Bronchial epithelial cell (primary cell): ENCODE measurements at regions not wholly inside any gene's neighbourhood (a gene's known extent, or its start where the extent isn't known, plus 50 kb on each side); places are given as distances from the start of the nearest gene placed in this dataset.

Experiments
- DNase-seq: peaks from one replicate; pipeline ENCODE4 v3.0.0-alpha.2; 2010; ENCODE audit warnings: low read depth
- FAIRE-seq: peaks from 2 replicates; lab custom pipeline; 2011; peaks lifted over from hg19 to GRCh38; lab: Jason Lieb, UNC
- H3K27me3 ChIP-seq: 2 replicates; pipeline ENCODE4 v1.5.1; 2011; ENCODE audit warnings: low read length; ENCODE audit not compliant: control insufficient read depth, insufficient read depth
- H3K36me3 ChIP-seq: 2 replicates; pipeline ENCODE4 v1.5.1; 2011; ENCODE audit warnings: low read length; ENCODE audit not compliant: control insufficient read depth, insufficient read depth
- H3K4me3 ChIP-seq: 2 replicates; pipeline ENCODE4 v1.5.1; 2011; ENCODE audit warnings: mild to moderate bottlenecking, low read depth, low read length, control low read depth
- TF ChIP-seq, protein P1 (sequence below): IDR thresholded peaks from 2 replicates; pipeline ENCODE4 v1.5.1; 2011; ENCODE audit warnings: mild to moderate bottlenecking, moderate library complexity, low read length, control low read depth, inconsistent platforms; ENCODE audit not compliant: insufficient read depth, severe bottlenecking

DNA sequence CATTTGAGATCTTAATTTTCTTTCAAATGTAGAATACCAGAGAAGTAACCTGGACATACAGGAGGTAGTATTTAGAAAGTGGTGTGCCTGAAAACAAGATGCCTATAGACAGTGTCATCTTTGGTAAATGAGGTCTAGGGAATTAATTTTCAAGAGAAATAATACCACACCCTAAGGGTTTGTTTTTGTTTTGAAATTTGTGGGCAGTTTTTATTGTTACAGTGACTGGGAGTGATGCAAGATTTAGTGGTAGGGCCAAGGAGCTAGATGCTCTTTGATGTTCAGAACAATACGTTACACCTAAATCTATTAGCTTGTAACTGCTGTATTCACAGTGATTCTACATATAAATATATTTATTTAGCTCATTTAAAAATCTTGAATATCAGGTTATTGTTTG lies 856.5 kb upstream of the MAP3K7 start:
- DNase-seq, result no peak
- H3K36me3 ChIP-seq, result no peaks in the 10 kb centered on the region
- no peak overlapping the region for H3K4me3 ChIP-seq
- no peaks in the 10 kb centered on the region for H3K27me3 ChIP-seq
- FAIRE-seq, result no peak
- TF ChIP-seq, protein P1, sequence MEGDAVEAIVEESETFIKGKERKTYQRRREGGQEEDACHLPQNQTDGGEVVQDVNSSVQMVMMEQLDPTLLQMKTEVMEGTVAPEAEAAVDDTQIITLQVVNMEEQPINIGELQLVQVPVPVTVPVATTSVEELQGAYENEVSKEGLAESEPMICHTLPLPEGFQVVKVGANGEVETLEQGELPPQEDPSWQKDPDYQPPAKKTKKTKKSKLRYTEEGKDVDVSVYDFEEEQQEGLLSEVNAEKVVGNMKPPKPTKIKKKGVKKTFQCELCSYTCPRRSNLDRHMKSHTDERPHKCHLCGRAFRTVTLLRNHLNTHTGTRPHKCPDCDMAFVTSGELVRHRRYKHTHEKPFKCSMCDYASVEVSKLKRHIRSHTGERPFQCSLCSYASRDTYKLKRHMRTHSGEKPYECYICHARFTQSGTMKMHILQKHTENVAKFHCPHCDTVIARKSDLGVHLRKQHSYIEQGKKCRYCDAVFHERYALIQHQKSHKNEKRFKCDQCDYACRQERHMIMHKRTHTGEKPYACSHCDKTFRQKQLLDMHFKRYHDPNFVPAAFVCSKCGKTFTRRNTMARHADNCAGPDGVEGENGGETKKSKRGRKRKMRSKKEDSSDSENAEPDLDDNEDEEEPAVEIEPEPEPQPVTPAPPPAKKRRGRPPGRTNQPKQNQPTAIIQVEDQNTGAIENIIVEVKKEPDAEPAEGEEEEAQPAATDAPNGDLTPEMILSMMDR, result no peak

DNA sequence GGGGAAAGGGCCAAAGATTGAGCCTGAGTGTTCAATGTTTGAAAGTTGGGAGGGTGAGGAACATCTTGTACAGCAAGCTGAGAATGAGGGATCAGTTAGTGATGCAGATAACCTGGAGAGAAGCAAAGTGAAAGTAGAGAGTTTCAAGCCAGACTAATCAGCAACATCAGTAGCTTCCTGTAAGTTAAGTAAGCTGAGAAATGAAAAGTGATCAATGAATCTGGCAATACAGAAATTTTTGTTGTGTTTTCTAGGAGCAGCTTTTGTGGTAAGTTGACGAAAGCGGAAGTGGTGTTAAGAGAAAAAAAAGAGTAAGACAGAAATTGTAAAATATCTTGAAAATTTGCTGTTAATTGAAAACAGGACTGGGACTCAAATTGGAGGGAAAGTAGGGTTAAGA lies 855.5 kb upstream of the MAP3K7 start:
- Histone ChIP-seq H3K36me3 (no peaks in the 10 kb centered on the region), H3K27me3 (no peaks in the 10 kb centered on the region), H3K4me3 (no peak overlapping the region)
- DNase-seq (no peak), FAIRE-seq (no peak)
- TF ChIP-seq, protein P1, result no peak

GRCh38 chr6:91438570-91438969 lies 851.7 kb upstream of the MAP3K7 start:
- TF ChIP-seq, protein P1, result no peak
- H3K4me3 ChIP-seq, result no peak overlapping the region
- DNase-seq (no peak), FAIRE-seq (no peak)
- H3K36me3 ChIP-seq, result no peaks in the 10 kb centered on the region
- no peaks in the 10 kb centered on the region for H3K27me3 ChIP-seq

- FAIRE-seq (no peak), DNase-seq (no peak)
- TF ChIP-seq, protein P1, result no peak
- H3K36me3 ChIP-seq, result no peaks in the 10 kb centered on the region
- no peak overlapping the region for H3K4me3 ChIP-seq
- H3K27me3 ChIP-seq, result no peaks in the 10 kb centered on the region
Observed at GRCh38 chr6:91437315-91437729, 850.5 kb upstream of the MAP3K7 start.

DNA sequence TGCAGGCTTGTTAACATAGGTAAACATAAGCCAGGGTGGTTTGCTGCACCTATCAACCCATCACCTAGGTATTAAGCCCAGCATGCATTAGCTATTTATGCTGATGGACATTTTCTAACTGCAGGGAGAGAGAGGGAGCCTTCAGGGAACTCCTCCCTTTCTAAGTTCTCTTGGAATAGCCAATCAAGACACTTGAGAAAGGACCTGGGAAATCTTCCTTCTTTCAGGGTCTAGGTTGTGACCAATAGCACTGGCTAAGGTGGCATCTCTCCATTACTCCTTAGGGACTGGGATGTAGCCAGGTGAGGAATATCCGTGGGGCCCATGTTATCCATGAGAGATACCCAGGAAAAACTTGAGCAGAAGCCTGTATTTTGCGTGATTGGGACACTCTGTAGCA lies 849.6 kb upstream of the MAP3K7 start:
- TF ChIP-seq, protein P1, result no peak
- H3K36me3 ChIP-seq, result no peaks in the 10 kb centered on the region
- DNase-seq (no peak), FAIRE-seq (no peak)
- H3K27me3 ChIP-seq, result no peaks in the 10 kb centered on the region
- no peak overlapping the region for H3K4me3 ChIP-seq

DNA sequence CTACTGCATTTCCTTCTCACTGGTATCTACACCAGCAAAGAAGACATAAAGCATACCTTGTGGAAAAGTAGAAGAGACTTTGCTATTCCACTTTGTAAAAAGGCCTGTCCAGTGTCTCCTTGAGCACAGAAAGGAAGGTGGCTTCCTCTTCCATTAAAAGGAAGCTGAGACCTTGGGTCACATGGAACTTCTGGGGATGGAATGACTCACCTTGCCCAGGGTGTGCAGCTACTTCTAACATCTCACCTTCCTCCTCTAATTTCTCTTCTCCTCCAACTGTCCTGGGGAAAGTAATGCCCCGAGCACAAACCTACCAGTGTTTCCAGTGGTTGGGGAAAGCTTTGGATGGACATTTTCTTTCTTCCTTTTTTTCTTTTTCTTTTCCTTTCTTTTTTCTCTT lies 848.8 kb upstream of the MAP3K7 start:
- FAIRE-seq, result no peak

More for the DNA sequence above, 848.8 kb upstream of the MAP3K7 start:
- H3K4me3 ChIP-seq, result no peak overlapping the region
- DNase-seq, result no peak
- TF ChIP-seq, protein P1, result no peak
- H3K36me3 ChIP-seq, result no peaks in the 10 kb centered on the region
- H3K27me3 ChIP-seq, result no peaks in the 10 kb centered on the region
